ENCODE measurements at regions not wholly inside any gene's neighbourhood (a gene's known extent, or its start where the extent isn't known, plus 50 kb on each side); places are given as distances from the start of the nearest gene placed in this dataset.

GRCh38 chr3:41117398-41117870, 81.9 kb upstream of the CTNNB1 start:
- peak; percentile 90 for DNase-seq

- peak; percentile 7 for DNase-seq
These were observed 80.6 kb upstream of the CTNNB1 start for GRCh38 chr3:41118461-41119390.

GRCh38 chr3:41120460-41120859, 78.8 kb upstream of the CTNNB1 start:
- no peak for DNase-seq

GRCh38 chr3:41125258-41125657, 74.0 kb upstream of the CTNNB1 start:
- DNase-seq, result no peak

- no peak for DNase-seq
These were observed 72.8 kb upstream of the CTNNB1 start for GRCh38 chr3:41126472-41126871.

- no peak for DNase-seq
These were observed 72.3 kb upstream of the CTNNB1 start for GRCh38 chr3:41126961-41127360.

- no peak for DNase-seq
These were observed 71.9 kb upstream of the CTNNB1 start for GRCh38 chr3:41127414-41127813.

- DNase-seq, result no peak
These were observed 69.6 kb upstream of the CTNNB1 start for GRCh38 chr3:41129731-41130130.

- DNase-seq, result no peak
These were observed 68.1 kb upstream of the CTNNB1 start for GRCh38 chr3:41131224-41131623.

GRCh38 chr3:41137686-41138111, 61.6 kb upstream of the CTNNB1 start:
- no peak for DNase-seq

- DNase-seq, result no peak
These were observed 61.2 kb upstream of the CTNNB1 start for GRCh38 chr3:41138146-41138545.

- no peak for DNase-seq
These were observed 60.7 kb upstream of the CTNNB1 start for GRCh38 chr3:41138601-41139000.

- DNase-seq, result no peak
These were observed 59.1 kb upstream of the CTNNB1 start for GRCh38 chr3:41140242-41140641.

GRCh38 chr3:41141433-41142167, 57.7 kb upstream of the CTNNB1 start:
- no peak for DNase-seq

- no peak for DNase-seq
These were observed 55.8 kb upstream of the CTNNB1 start for GRCh38 chr3:41143421-41144031.

GRCh38 chr3:41144631-41145030, 54.7 kb upstream of the CTNNB1 start:
- DNase-seq, result no peak

- DNase-seq, result no peak
These were observed 50.8 kb upstream of the CTNNB1 start for GRCh38 chr3:41148478-41148877.

- DNase-seq, result no peak
These were observed 50.4 kb upstream of the CTNNB1 start for GRCh38 chr3:41148901-41149300.
